ENCODE measurements at regions not wholly inside any gene's neighbourhood (a gene's known extent, or its start where the extent isn't known, plus 50 kb on each side); places are given as distances from the start of the nearest gene placed in this dataset.

DNA sequence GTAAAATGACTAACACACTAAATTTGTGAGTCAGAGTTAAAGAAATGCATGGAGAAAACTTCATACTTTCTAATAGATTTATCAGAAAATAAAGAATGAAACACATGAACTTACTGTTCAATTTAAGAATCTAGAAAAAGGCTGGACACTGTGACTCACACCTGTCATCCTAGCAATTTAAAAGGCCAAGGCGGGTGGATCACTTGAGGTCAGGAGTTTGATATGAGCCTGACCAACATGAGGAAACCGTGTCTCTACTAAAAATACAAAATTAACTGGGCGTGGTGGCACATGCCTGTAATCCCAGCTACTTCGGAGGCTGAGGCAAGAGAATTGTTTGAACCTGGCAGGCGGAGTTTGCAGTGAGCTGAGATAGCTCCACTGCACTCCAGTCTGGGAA, 1106.2 kb upstream of the LRRN3 start:
- TF ChIP-seq, protein P1, sequence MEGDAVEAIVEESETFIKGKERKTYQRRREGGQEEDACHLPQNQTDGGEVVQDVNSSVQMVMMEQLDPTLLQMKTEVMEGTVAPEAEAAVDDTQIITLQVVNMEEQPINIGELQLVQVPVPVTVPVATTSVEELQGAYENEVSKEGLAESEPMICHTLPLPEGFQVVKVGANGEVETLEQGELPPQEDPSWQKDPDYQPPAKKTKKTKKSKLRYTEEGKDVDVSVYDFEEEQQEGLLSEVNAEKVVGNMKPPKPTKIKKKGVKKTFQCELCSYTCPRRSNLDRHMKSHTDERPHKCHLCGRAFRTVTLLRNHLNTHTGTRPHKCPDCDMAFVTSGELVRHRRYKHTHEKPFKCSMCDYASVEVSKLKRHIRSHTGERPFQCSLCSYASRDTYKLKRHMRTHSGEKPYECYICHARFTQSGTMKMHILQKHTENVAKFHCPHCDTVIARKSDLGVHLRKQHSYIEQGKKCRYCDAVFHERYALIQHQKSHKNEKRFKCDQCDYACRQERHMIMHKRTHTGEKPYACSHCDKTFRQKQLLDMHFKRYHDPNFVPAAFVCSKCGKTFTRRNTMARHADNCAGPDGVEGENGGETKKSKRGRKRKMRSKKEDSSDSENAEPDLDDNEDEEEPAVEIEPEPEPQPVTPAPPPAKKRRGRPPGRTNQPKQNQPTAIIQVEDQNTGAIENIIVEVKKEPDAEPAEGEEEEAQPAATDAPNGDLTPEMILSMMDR (IDR thresholded peaks at IDR 0.05; ENCODE audit: low read depth, low read length, missing input control) = no peak
- TF ChIP-seq, protein P2, sequence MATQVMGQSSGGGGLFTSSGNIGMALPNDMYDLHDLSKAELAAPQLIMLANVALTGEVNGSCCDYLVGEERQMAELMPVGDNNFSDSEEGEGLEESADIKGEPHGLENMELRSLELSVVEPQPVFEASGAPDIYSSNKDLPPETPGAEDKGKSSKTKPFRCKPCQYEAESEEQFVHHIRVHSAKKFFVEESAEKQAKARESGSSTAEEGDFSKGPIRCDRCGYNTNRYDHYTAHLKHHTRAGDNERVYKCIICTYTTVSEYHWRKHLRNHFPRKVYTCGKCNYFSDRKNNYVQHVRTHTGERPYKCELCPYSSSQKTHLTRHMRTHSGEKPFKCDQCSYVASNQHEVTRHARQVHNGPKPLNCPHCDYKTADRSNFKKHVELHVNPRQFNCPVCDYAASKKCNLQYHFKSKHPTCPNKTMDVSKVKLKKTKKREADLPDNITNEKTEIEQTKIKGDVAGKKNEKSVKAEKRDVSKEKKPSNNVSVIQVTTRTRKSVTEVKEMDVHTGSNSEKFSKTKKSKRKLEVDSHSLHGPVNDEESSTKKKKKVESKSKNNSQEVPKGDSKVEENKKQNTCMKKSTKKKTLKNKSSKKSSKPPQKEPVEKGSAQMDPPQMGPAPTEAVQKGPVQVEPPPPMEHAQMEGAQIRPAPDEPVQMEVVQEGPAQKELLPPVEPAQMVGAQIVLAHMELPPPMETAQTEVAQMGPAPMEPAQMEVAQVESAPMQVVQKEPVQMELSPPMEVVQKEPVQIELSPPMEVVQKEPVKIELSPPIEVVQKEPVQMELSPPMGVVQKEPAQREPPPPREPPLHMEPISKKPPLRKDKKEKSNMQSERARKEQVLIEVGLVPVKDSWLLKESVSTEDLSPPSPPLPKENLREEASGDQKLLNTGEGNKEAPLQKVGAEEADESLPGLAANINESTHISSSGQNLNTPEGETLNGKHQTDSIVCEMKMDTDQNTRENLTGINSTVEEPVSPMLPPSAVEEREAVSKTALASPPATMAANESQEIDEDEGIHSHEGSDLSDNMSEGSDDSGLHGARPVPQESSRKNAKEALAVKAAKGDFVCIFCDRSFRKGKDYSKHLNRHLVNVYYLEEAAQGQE (IDR thresholded peaks at IDR 0.05) = no peak
- no peak for TF ChIP-seq EGR1 (IDR thresholded peaks at IDR 0.05; ENCODE audit: low read depth in 2 of 2)

All from liver (tissue), 3 donors.